ENCODE measurements at regions not wholly inside any gene's neighbourhood (a gene's known extent, or its start where the extent isn't known, plus 50 kb on each side); places are given as distances from the start of the nearest gene placed in this dataset.
"Not testable (repeated sequence)": the region's sequence is repeated elsewhere in the genome, so short reads cannot be mapped to it uniquely, and the experiment has no call there.

- DNase-seq = no peak
Measured at GRCh38 chr3:139095803-139096466, 51.2 kb upstream of the PRR23C start.

- DNase-seq = no peak
Measured at GRCh38 chr3:139096670-139097069, 52.0 kb upstream of the PRR23C start.

GRCh38 chr3:139098391-139098790, 53.7 kb upstream of the PRR23C start:
- DNase-seq = no peak

GRCh38 chr3:139099968-139100817, 55.5 kb upstream of the PRR23C start:
- DNase-seq = no peak

- DNase-seq = no peak
Measured at GRCh38 chr3:139100821-139101220, 56.1 kb upstream of the PRR23C start.

- DNase-seq = no peak
Measured at GRCh38 chr3:139101396-139101795, 56.7 kb upstream of the PRR23C start.

GRCh38 chr3:139103484-139103883, 58.8 kb upstream of the PRR23C start:
- no peak for DNase-seq

- no peak for DNase-seq
Measured at GRCh38 chr3:139104062-139104461, 59.4 kb upstream of the PRR23C start.

GRCh38 chr3:139105154-139105702, 60.5 kb upstream of the PRR23C start:
- DNase-seq = no peak

- no peak for DNase-seq
Measured at GRCh38 chr3:139106013-139106932, 61.6 kb upstream of the PRR23C start.

GRCh38 chr3:139107424-139108252, 62.9 kb upstream of the PRR23C start:
- no peak for DNase-seq

- DNase-seq = no peak
Measured at GRCh38 chr3:139108253-139108969, 63.7 kb upstream of the PRR23C start.

- no peak for DNase-seq
Measured at GRCh38 chr3:139109271-139109670, 64.6 kb upstream of the PRR23C start.

GRCh38 chr3:139110072-139110830, 65.6 kb upstream of the PRR23C start:
- DNase-seq = no peak

- DNase-seq = not testable (repeated sequence)
Measured at GRCh38 chr3:139110929-139111328, 66.2 kb upstream of the PRR23C start.

- DNase-seq = peak; percentile 53
Measured at GRCh38 chr3:139111392-139112229, 66.9 kb upstream of the PRR23C start.

- DNase-seq = no peak
Measured at GRCh38 chr3:139112230-139112558, 67.5 kb upstream of the PRR23C start.

GRCh38 chr3:139113231-139113992, 68.7 kb upstream of the PRR23C start:
- no peak for DNase-seq
